ENCODE measurements at regions not wholly inside any gene's neighbourhood (a gene's known extent, or its start where the extent isn't known, plus 50 kb on each side); places are given as distances from the start of the nearest gene placed in this dataset.

DNA sequence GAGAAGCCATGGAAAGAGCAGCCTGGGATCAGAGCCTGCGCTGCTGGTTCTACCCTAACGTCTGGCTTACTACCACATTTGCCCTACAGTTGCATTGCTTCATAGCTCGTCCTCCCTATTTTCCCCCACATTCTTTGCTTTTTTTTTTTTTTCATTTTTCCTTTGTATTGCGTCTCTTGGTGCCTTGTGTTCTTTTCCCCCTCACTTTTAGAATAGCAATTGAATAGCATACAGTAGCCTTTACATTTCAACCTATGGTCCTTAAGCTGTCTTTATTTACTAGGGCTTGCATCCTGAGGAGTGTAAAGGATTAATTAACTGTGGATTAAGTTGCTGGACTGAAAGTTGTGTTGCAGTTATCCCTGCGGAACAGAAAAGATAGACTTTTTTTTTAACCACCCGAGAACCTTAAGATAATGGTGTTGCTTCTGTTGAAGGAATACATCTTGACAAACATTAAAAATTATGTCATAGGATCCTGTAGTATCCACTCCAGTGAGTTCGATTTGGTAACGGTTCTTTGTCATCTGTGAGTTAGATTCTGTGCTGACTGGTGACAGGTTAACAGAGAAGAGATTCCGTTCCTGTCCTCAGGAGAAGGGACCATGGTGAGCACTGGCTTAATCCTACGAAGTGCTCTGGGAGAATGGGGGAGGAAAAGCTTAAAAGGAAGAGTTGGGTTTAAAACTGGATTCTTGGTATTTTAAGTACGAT, 417.4 kb upstream of the NAALADL2 start:
- intact Hi-C loops (cut with DNase I; ENCODE audit: low total_unique reads), result no loop called here
- Histone ChIP-seq H3K27me3 (no peaks in the 10 kb centered on the region), H3K9me3 (no peaks in the 10 kb centered on the region), H3K4me1 (peaks cover 0 to 46% (median 26%) of the 10 kb centered on the region in 4 donors), H3K4me3 (peak overlapping the region; percentile 69 to 85 (median 72)), H3K36me3 (no peaks in the 10 kb centered on the region), H3K27ac (peak overlapping the region; percentile 97 to 100 (median 98))
- WGBS, 2 donors (ENCODE audit: low coverage in 1 of 2), result 10 to 12% methylated on average over 9 to 11 of the region's 11 CpGs
- in situ Hi-C loops (cut with MboI; ENCODE audit: low pct_ligation_motif_present in 1 of 4, low pct_unique_long_range_greater_than_20kb in 1 of 4, low sequenced_read_pairs in 3 of 4), result no loop called here
- peak in 1 of 3 donors; percentile 8 for TF ChIP-seq POLR2AphosphoS5 (IDR thresholded peaks at IDR 0.05)
- TF ChIP-seq, protein P1, sequence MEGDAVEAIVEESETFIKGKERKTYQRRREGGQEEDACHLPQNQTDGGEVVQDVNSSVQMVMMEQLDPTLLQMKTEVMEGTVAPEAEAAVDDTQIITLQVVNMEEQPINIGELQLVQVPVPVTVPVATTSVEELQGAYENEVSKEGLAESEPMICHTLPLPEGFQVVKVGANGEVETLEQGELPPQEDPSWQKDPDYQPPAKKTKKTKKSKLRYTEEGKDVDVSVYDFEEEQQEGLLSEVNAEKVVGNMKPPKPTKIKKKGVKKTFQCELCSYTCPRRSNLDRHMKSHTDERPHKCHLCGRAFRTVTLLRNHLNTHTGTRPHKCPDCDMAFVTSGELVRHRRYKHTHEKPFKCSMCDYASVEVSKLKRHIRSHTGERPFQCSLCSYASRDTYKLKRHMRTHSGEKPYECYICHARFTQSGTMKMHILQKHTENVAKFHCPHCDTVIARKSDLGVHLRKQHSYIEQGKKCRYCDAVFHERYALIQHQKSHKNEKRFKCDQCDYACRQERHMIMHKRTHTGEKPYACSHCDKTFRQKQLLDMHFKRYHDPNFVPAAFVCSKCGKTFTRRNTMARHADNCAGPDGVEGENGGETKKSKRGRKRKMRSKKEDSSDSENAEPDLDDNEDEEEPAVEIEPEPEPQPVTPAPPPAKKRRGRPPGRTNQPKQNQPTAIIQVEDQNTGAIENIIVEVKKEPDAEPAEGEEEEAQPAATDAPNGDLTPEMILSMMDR (IDR thresholded peaks at IDR 0.05), result no peak
- no peak for DNase-seq

DNA sequence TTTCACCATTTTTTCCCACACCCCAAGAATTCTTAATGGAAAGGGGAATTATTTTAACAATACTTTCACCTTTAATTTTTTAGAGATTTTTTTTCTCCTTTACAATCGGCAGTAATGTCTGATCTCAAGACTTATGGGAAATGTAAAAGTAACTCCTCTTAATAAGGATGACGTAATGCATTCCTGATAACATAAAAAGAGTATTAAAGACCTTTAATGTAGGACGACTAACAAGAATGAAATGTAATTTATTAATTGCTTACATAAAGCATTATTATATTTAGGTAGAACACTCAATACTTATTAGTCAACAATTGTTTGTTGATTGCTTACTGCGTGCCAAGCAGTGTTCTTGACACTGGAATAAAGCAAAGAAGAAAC, 416.8 kb upstream of the NAALADL2 start:
- peaks cover 0 to 41% (median 26%) of the 10 kb centered on the region in 4 donors for H3K4me1 ChIP-seq
- in situ Hi-C loops (cut with MboI; ENCODE audit: low pct_ligation_motif_present in 1 of 4, low pct_unique_long_range_greater_than_20kb in 1 of 4, low sequenced_read_pairs in 3 of 4) (no loop called here), intact Hi-C loops (cut with DNase I; ENCODE audit: low total_unique reads) (no loop called here)
- peak overlapping the region in 3 of 4 donors; percentile 69 to 85 (median 71) for H3K4me3 ChIP-seq
- no peaks in the 10 kb centered on the region for H3K9me3 ChIP-seq
- H3K36me3 ChIP-seq, result no peaks in the 10 kb centered on the region
- no peak for TF ChIP-seq POLR2AphosphoS5 (IDR thresholded peaks at IDR 0.05)
- no peak for TF ChIP-seq EP300 (IDR thresholded peaks at IDR 0.05; ENCODE audit: low read depth)
- TF ChIP-seq, protein P1 (IDR thresholded peaks at IDR 0.05), result no peak
- TF ChIP-seq POLR2A (IDR thresholded peaks at IDR 0.05), result no peak
- peak overlapping the region; percentile 97 to 100 (median 98) for H3K27ac ChIP-seq
- DNase-seq, result no peak
- 26 to 30% methylated on average over 4 of the region's 4 CpGs for WGBS, 2 donors (ENCODE audit: low coverage in 1 of 2)
- H3K27me3 ChIP-seq, result no peaks in the 10 kb centered on the region

- in situ Hi-C loops (cut with MboI; ENCODE audit: low pct_ligation_motif_present in 1 of 4, low pct_unique_long_range_greater_than_20kb in 1 of 4, low sequenced_read_pairs in 3 of 4), result no loop called here
- Histone ChIP-seq H3K36me3 (no peaks in the 10 kb centered on the region), H3K4me1 (peaks cover 0 to 22% (median 14%) of the 10 kb centered on the region in 4 donors), H3K27me3 (no peaks in the 10 kb centered on the region), H3K27ac (no peak overlapping the region), H3K9me3 (peaks cover 0 to 4% of the 10 kb centered on the region in 2 donors), H3K4me3 (no peak overlapping the region)
- DNase-seq, result no peak
- 78% methylated on average over 3 of the region's 3 CpGs for WGBS, 2 donors (ENCODE audit: low coverage in 1 of 2)
- intact Hi-C loops (cut with DNase I; ENCODE audit: low total_unique reads), result no loop called here
- no peak for TF ChIP-seq POLR2AphosphoS5 (IDR thresholded peaks at IDR 0.05)
These were observed 414.7 kb upstream of the NAALADL2 start for GRCh38 chr3:174444391-174444790.

- H3K27ac ChIP-seq, result no peak overlapping the region
- no peak overlapping the region for H3K4me3 ChIP-seq
- no peaks in the 10 kb centered on the region for H3K36me3 ChIP-seq
- intact Hi-C loops (cut with DNase I; ENCODE audit: low total_unique reads), result no loop called here
- DNase-seq, result no peak
- H3K9me3 ChIP-seq, result no peaks in the 10 kb centered on the region
- no peaks in the 10 kb centered on the region for H3K4me1 ChIP-seq
- TF ChIP-seq, protein P1 (IDR thresholded peaks at IDR 0.05), result no peak
- TF ChIP-seq POLR2AphosphoS5 (IDR thresholded peaks at IDR 0.05) (no peak), POLR2A (IDR thresholded peaks at IDR 0.05) (no peak), EP300 (IDR thresholded peaks at IDR 0.05; ENCODE audit: low read depth) (no peak)
- no peaks in the 10 kb centered on the region for H3K27me3 ChIP-seq
- WGBS, 2 donors (ENCODE audit: low coverage in 1 of 2), result 86 to 88% methylated on average over 2 to 5 of the region's 5 CpGs
- in situ Hi-C loops (cut with MboI; ENCODE audit: low pct_ligation_motif_present in 1 of 4, low pct_unique_long_range_greater_than_20kb in 1 of 4, low sequenced_read_pairs in 3 of 4), result no loop called here
These were observed 401.4 kb upstream of the NAALADL2 start for GRCh38 chr3:174457758-174458157.

GRCh38 chr3:174460831-174461230, 398.3 kb upstream of the NAALADL2 start:
- Histone ChIP-seq H3K4me3 (no peak overlapping the region), H3K27ac (no peak overlapping the region), H3K27me3 (no peaks in the 10 kb centered on the region), H3K9me3 (no peaks in the 10 kb centered on the region), H3K36me3 (no peaks in the 10 kb centered on the region), H3K4me1 (no peaks in the 10 kb centered on the region)
- intact Hi-C loops (cut with DNase I; ENCODE audit: low total_unique reads), result no loop called here
- WGBS, 2 donors (ENCODE audit: low coverage in 1 of 2), result 0 to 43% methylated on average over 1 of the region's 1 CpG
- TF ChIP-seq, protein P1 (IDR thresholded peaks at IDR 0.05), result no peak
- TF ChIP-seq POLR2A (IDR thresholded peaks at IDR 0.05) (no peak), EP300 (IDR thresholded peaks at IDR 0.05; ENCODE audit: low read depth) (no peak), POLR2AphosphoS5 (IDR thresholded peaks at IDR 0.05) (no peak)
- in situ Hi-C loops (cut with MboI; ENCODE audit: low pct_ligation_motif_present in 1 of 4, low pct_unique_long_range_greater_than_20kb in 1 of 4, low sequenced_read_pairs in 3 of 4), result no loop called here
- no peak for DNase-seq

Data from transverse colon (tissue), 4 donors.